OCI-LY1 (cell line): ENCODE measurements at regions not wholly inside any gene's neighbourhood (a gene's known extent, or its start where the extent isn't known, plus 50 kb on each side); places are given as distances from the start of the nearest gene placed in this dataset.

Experiments used
- H2AFZ ChIP-seq: fragments of 200-600 bp; sonication (generic), shearing (Covaris generic); 2 replicates; pipeline ENCODE4 v1.6.0; 2014; ENCODE audit warnings: antibody characterized with exemption, mild to moderate bottlenecking, low read length
- H3F3A ChIP-seq: fragments of 200-600 bp; sonication (generic), shearing (Covaris generic); 2 replicates; pipeline ENCODE4 v1.6.0; 2014; ENCODE audit warnings: mild to moderate bottlenecking, antibody characterized with exemption, low read length, moderate library complexity; ENCODE audit not compliant: insufficient read depth
- H3K27ac ChIP-seq: fragments of 200-600 bp; sonication (generic); 2 replicates; pipeline ENCODE4 v1.5.1; 2014; ENCODE audit warnings: low read length, mixed run types, mild to moderate bottlenecking, low read depth; ENCODE audit not compliant: poor library complexity, severe bottlenecking
- H3K27me3 ChIP-seq: fragments of 200-600 bp; sonication (generic); 2 replicates; pipeline ENCODE4 v1.6.0; 2014; ENCODE audit warnings: antibody characterized with exemption, mild to moderate bottlenecking, low read length, moderate library complexity; ENCODE audit not compliant: insufficient read depth
- H3K36me3 ChIP-seq: fragments of 200-600 bp; sonication (generic); 2 replicates; pipeline ENCODE4 v1.6.1; 2014; ENCODE audit warnings: mild to moderate bottlenecking, antibody characterized with exemption, low read length, moderate library complexity, mixed read lengths; ENCODE audit not compliant: insufficient read depth
- H3K4me1 ChIP-seq: fragments of 200-600 bp; sonication (generic); 2 replicates; pipeline ENCODE4 v1.5.1; 2014; ENCODE audit warnings: mild to moderate bottlenecking, low read length, moderate library complexity; ENCODE audit not compliant: insufficient read depth, severe bottlenecking
- H3K4me2 ChIP-seq: fragments of 200-600 bp; sonication (generic), shearing (Covaris generic); 2 replicates; pipeline ENCODE4 v1.6.1; 2014; ENCODE audit warnings: low read length
- H3K4me3 ChIP-seq: fragments of 200-600 bp; sonication (generic); 2 replicates; pipeline ENCODE4 v1.5.1; 2014; ENCODE audit warnings: low read length, low read depth, mild to moderate bottlenecking, mixed read lengths; ENCODE audit not compliant: poor library complexity, severe bottlenecking
- H3K79me2 ChIP-seq: fragments of 200-600 bp; shearing (Covaris generic); 2 replicates; pipeline ENCODE4 v1.6.1; 2016; ENCODE audit warnings: mixed run types, low read length, mixed read lengths; ENCODE audit not compliant: insufficient read depth
- H3K9ac ChIP-seq: fragments of 200-600 bp; sonication (generic), shearing (Covaris generic); 2 replicates; pipeline ENCODE4 v1.6.1; 2014; ENCODE audit warnings: mild to moderate bottlenecking, low read length, mixed read lengths
- H3K9me2 ChIP-seq: fragments of 200-600 bp; sonication (generic), shearing (Covaris generic); 2 replicates; pipeline ENCODE4 v1.6.1; 2014; ENCODE audit warnings: low read depth, mild to moderate bottlenecking, low read length, mixed read lengths
- H3K9me3 ChIP-seq: fragments of 200-600 bp; shearing (Covaris generic); 2 replicates; pipeline ENCODE4 v1.6.1; 2014; ENCODE audit warnings: low read length, mixed read lengths
- H4K20me1 ChIP-seq: fragments of 200-600 bp; sonication (generic), shearing (Covaris generic); 2 replicates; pipeline ENCODE4 v1.6.0; 2016; ENCODE audit warnings: mild to moderate bottlenecking, low read length; ENCODE audit not compliant: insufficient read depth
- CTCF ChIP-seq: fragments of 200-600 bp; sonication (generic), shearing (Covaris generic); IDR thresholded peaks from 2 replicates; pipeline ENCODE4 v1.5.1; 2017; ENCODE audit warnings: mild to moderate bottlenecking, antibody characterized with exemption, low read length, moderate library complexity, mixed read lengths
- EZH2 ChIP-seq: fragments of 200-600 bp; sonication (generic), shearing (Covaris generic); IDR thresholded peaks from 2 replicates; pipeline ENCODE4 v1.8.0; 2017; ENCODE audit warnings: borderline replicate concordance, mixed run types, mild to moderate bottlenecking, antibody characterized with exemption, low read length, moderate library complexity, mixed read lengths

- no peak overlapping the region for H3K4me3 ChIP-seq
- no peaks in the 10 kb centered on the region for H3K36me3 ChIP-seq
Measured at GRCh38 chr7:13821152-13821787, 168.2 kb downstream of the ETV1 start.

GRCh38 chr7:13822678-13823077 is 166.8 kb downstream of the ETV1 start:
- H3K27ac ChIP-seq: no peak overlapping the region
- no peak overlapping the region for H2AFZ ChIP-seq
- no peaks in the 10 kb centered on the region for H3F3A ChIP-seq
- no peaks in the 10 kb centered on the region for H3K9me2 ChIP-seq
- TF ChIP-seq EZH2 (no peak), CTCF (no peak)
- H3K9me3 ChIP-seq: peaks cover 4% of the 10 kb centered on the region; the same call in 1 of the 2 replicates
- H3K27me3 ChIP-seq: no peaks in the 10 kb centered on the region
- no peaks in the 10 kb centered on the region for H4K20me1 ChIP-seq
- H3K36me3 ChIP-seq: no peaks in the 10 kb centered on the region
- H3K4me2 ChIP-seq: no peak overlapping the region
- no peak overlapping the region for H3K4me3 ChIP-seq
- no peaks in the 10 kb centered on the region for H3K79me2 ChIP-seq
- no peak overlapping the region for H3K9ac ChIP-seq
- H3K4me1 ChIP-seq: no peaks in the 10 kb centered on the region

More at GRCh38 chr7:13821152-13821787, 168.2 kb downstream of the ETV1 start:
- Histone ChIP-seq H4K20me1 (no peaks in the 10 kb centered on the region), H3K4me1 (no peaks in the 10 kb centered on the region), H2AFZ (0 out of 2 replicates have a peak overlapping the region, but pooled peaks have one; percentile 54), H3K79me2 (no peaks in the 10 kb centered on the region), H3K9me2 (no peaks in the 10 kb centered on the region), H3K4me2 (no peak overlapping the region), H3F3A (no peaks in the 10 kb centered on the region), H3K27me3 (no peaks in the 10 kb centered on the region), H3K27ac (no peak overlapping the region), H3K9me3 (peaks cover 6% of the 10 kb centered on the region; the same call in 1 of the 2 replicates), H3K9ac (no peak overlapping the region)
- TF ChIP-seq EZH2 (no peak), CTCF (no peak)

GRCh38 chr7:13826752-13827151 is 162.7 kb downstream of the ETV1 start:
- H3K4me1 ChIP-seq: peaks cover 29% of the 10 kb centered on the region
- no peaks in the 10 kb centered on the region for H3K9me3 ChIP-seq
- H3K79me2 ChIP-seq: no peaks in the 10 kb centered on the region
- no peak overlapping the region for H3K9ac ChIP-seq
- no peaks in the 10 kb centered on the region for H3K36me3 ChIP-seq
- no peak overlapping the region for H3K4me2 ChIP-seq
- TF ChIP-seq CTCF (no peak), EZH2 (no peak)
- H3K9me2 ChIP-seq: no peaks in the 10 kb centered on the region
- H4K20me1 ChIP-seq: no peaks in the 10 kb centered on the region
- no peak overlapping the region for H3K27ac ChIP-seq
- H3K4me3 ChIP-seq: no peak overlapping the region
- peak overlapping the region; percentile 86; the same call in 1 of the 2 replicates for H2AFZ ChIP-seq
- no peaks in the 10 kb centered on the region for H3K27me3 ChIP-seq
- H3F3A ChIP-seq: no peaks in the 10 kb centered on the region
